ENCODE measurements at regions not wholly inside any gene's neighbourhood (a gene's known extent, or its start where the extent isn't known, plus 50 kb on each side); places are given as distances from the start of the nearest gene placed in this dataset.

- no peak for TF ChIP-seq CTCF (IDR thresholded peaks at IDR 0.05; ENCODE audit: low read depth, low read length, poor library complexity, severe bottlenecking)
- TF ChIP-seq EZH2phosphoT487 (IDR thresholded peaks at IDR 0.05; ENCODE audit: borderline replicate concordance, low read length) = no peak
Measured at GRCh38 chr6:99011151-99011550, 63.4 kb upstream of the FBXL4 start.
